Endothelial cell of umbilical vein (primary cell): ENCODE measurements at regions not wholly inside any gene's neighbourhood (a gene's known extent, or its start where the extent isn't known, plus 50 kb on each side); places are given as distances from the start of the nearest gene placed in this dataset.

ENCODE experiments used
- BruUV-seq: library from RNA; stranded (reverse); fragments of 400-500 nt; replicated peaks from 2 replicates; lab custom pipeline; 2021; lab: Mats Ljungman, UMichigan
- CTCF ChIA-PET: fragments of 300-600, 350-600 bp; sonication (Branson Sonifier 250); formaldehyde crosslinking; loops from one replicate; lab custom pipeline; 2021; ENCODE audit warnings: antibody characterized with exemption, inconsistent platforms; lab: Charles Lee
- POLR2A ChIA-PET: fragments of 300-600, 350-600 bp; sonication (Branson Sonifier 250); formaldehyde crosslinking; loops from one replicate; lab custom pipeline; 2021; ENCODE audit warnings: antibody characterized with exemption, inconsistent platforms; lab: Charles Lee
- DNase-seq: peaks from one replicate; pipeline ENCODE4 v3.0.0-alpha.2; 2011; ENCODE audit warnings: low read depth, low spot score
- FAIRE-seq: peaks from 2 replicates; lab custom pipeline; 2011; peaks lifted over from hg19 to GRCh38; lab: Jason Lieb, UNC
- H2AFZ ChIP-seq: 2 replicates; pipeline ENCODE4 v1.6.0; 2012; ENCODE audit warnings: low read depth, low read length, control low read depth, inconsistent platforms
- H3K27ac ChIP-seq: 2 replicates; pipeline ENCODE4 v1.5.1; 2011; ENCODE audit warnings: low read depth, mild to moderate bottlenecking, control low read depth, low read length, moderate library complexity; ENCODE audit not compliant: insufficient read depth
- H3K27me3 ChIP-seq, 2 experiments: 2 replicates each; pipeline versions ENCODE4 v1.6.0 to v1.6.1; 2011; ENCODE audit warnings: low read length in 2 of 2, mixed read lengths in 1 of 2; ENCODE audit not compliant: control insufficient read depth in 2 of 2, insufficient read depth in 2 of 2
- H3K36me3 ChIP-seq, 2 experiments: 2 replicates in 1 of 2; 3 replicates in 1 of 2; pipeline ENCODE4 v1.5.1; 2011; ENCODE audit warnings: low read length in 2 of 2, mild to moderate bottlenecking in 1 of 2, moderate library complexity in 1 of 2; ENCODE audit not compliant: control insufficient read depth in 2 of 2, insufficient read depth in 2 of 2; ENCODE audit errors: extremely low read depth in 1 of 2
- H3K4me1 ChIP-seq: 3 replicates; pipeline ENCODE4 v1.5.1; 2011; ENCODE audit warnings: mild to moderate bottlenecking, low read length; ENCODE audit not compliant: control insufficient read depth, insufficient read depth; ENCODE audit errors: extremely low read depth
- H3K4me2 ChIP-seq: 2 replicates; pipeline ENCODE4 v1.6.1; 2011; ENCODE audit warnings: low read length, control low read depth, mixed read lengths; ENCODE audit not compliant: insufficient read depth
- H3K4me3 ChIP-seq, 3 experiments: fragments of 200-600 bp in 1 of 3; sonication (generic), shearing (Covaris generic) in 1 of 3; replicated peaks in 1 of 3; 2 replicates each; pipeline ENCODE4 v1.5.1; 2011 to 2016; ENCODE audit warnings: control low read depth in 3 of 3, low read length in 3 of 3, mild to moderate bottlenecking in 2 of 3, inconsistent platforms in 1 of 3, low read depth in 1 of 3, moderate library complexity in 1 of 3; ENCODE audit not compliant: insufficient read depth in 1 of 3
- H3K79me2 ChIP-seq: 2 replicates; pipeline ENCODE4 v1.6.0; 2012; ENCODE audit warnings: low read length, inconsistent platforms; ENCODE audit not compliant: control insufficient read depth, insufficient read depth
- H3K9ac ChIP-seq: replicated peaks from 2 replicates; pipeline ENCODE3; 2011; ENCODE audit warnings: low read length, control low read depth; ENCODE audit not compliant: insufficient read depth; ENCODE audit errors: extremely low read depth
- H3K9me1 ChIP-seq: replicated peaks from 3 replicates; pipeline ENCODE4 v1.6.0; 2011; ENCODE audit warnings: mild to moderate bottlenecking, low read length; ENCODE audit not compliant: control insufficient read depth, insufficient read depth; ENCODE audit errors: extremely low read depth
- H3K9me3 ChIP-seq: replicated peaks from 2 replicates; pipeline ENCODE4 v1.5.1; 2012; ENCODE audit warnings: low read length, inconsistent platforms; ENCODE audit not compliant: control insufficient read depth, insufficient read depth
- H4K20me1 ChIP-seq: replicated peaks from 2 replicates; pipeline ENCODE3; 2011; ENCODE audit warnings: mild to moderate bottlenecking, low read length; ENCODE audit not compliant: control insufficient read depth, insufficient read depth; ENCODE audit errors: extremely low read depth
- EZH2 ChIP-seq: IDR thresholded peaks from 2 replicates; pipeline ENCODE4 v1.6.1; 2012; ENCODE audit warnings: borderline replicate concordance, low read depth, mild to moderate bottlenecking, moderate library complexity, low read length, inconsistent platforms; ENCODE audit not compliant: severe bottlenecking
- FOS ChIP-seq: IDR thresholded peaks from 2 replicates; pipeline ENCODE4 v1.6.1; 2011; ENCODE audit warnings: mild to moderate bottlenecking, low read length, moderate library complexity, borderline replicate concordance; ENCODE audit not compliant: insufficient read depth
- GATA2 ChIP-seq: IDR thresholded peaks from 2 replicates; pipeline ENCODE4 v1.7.0; 2011; ENCODE audit warnings: low read depth, mild to moderate bottlenecking, moderate library complexity, mixed read lengths, low read length; ENCODE audit not compliant: insufficient read length, insufficient read depth
- JUN ChIP-seq: IDR thresholded peaks from 2 replicates; pipeline ENCODE4 v1.6.1; 2011; ENCODE audit warnings: borderline replicate concordance, low read depth; ENCODE audit not compliant: insufficient read length, insufficient read depth
- MYC ChIP-seq: IDR thresholded peaks from one replicate; pipeline ENCODE4 v1.6.1; 2011; ENCODE audit warnings: mild to moderate bottlenecking, low read depth, low read length
- POLR2A ChIP-seq: IDR thresholded peaks from 2 replicates; pipeline ENCODE4 v1.6.1; 2012; ENCODE audit warnings: low read depth, mild to moderate bottlenecking, control low read depth, low read length
- POLR2AphosphoS5 ChIP-seq: IDR thresholded peaks from 2 replicates; pipeline ENCODE4 v1.6.1; 2012; ENCODE audit warnings: low read depth, mild to moderate bottlenecking, control low read depth, low read length, moderate library complexity; ENCODE audit not compliant: insufficient read depth
- dilution Hi-C: fragments of 300-500 bp; cut with MboI; formaldehyde crosslinking; loops from one replicate; pipeline ENCODE4 v1.15.0; 2019; ENCODE audit warnings: low sequenced_read_pairs; ENCODE audit not compliant: extremely low pct_ligation_motif_present
- intact Hi-C: fragments of 100-400 bp; cut with micrococcal nuclease; formaldehyde crosslinking; loops from one replicate; pipeline ENCODE4 v1.10.0; 2022
- TF ChIP-seq, protein P1 (sequence below), 2 donors: IDR thresholded peaks; 1 replicate in 1 of 2; 2 replicates in 1 of 2; pipeline ENCODE4 v1.5.1; 2011; ENCODE audit warnings: low read length in 2 of 2, mild to moderate bottlenecking in 2 of 2, moderate library complexity in 2 of 2, control low read depth in 1 of 2, inconsistent platforms in 1 of 2, low read depth in 1 of 2; ENCODE audit not compliant: insufficient read depth in 1 of 2; ENCODE audit errors: extremely low read depth in 1 of 2
- TF ChIP-seq, protein P2 (sequence below): IDR thresholded peaks from 2 replicates; pipeline ENCODE4 v1.6.1; 2011; ENCODE audit not compliant: insufficient read depth, insufficient read length

DNA sequence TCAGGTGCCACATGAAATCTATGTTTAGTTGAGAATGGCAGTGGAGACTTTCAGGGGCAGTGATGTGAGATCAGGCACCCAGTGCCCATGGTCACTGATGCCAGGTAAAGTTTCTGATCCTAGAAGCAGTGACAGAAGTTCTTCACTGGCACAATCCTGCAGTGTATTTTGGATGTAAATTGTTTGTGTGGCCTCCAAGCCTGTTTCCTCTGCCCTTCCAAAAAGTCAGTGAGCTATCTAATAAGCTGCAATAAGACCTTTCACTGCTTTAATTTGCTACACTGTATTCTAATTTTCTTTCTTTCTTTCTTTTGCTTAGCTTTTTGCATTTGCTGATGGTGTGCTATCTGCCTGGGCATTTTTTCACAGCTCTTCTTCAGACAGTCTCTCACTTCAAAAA is 1348.6 kb downstream of the ADGRL3 start:
- intact Hi-C loops (no loop called here), dilution Hi-C loops (no loop called here)
- ChIA-PET POLR2A (no interaction called here), CTCF (no interaction called here)
- no peaks in the 10 kb centered on the region for H3K79me2 ChIP-seq
- peaks cover 2% of the 10 kb centered on the region for H3K9me3 ChIP-seq
- H2AFZ ChIP-seq: no peak overlapping the region
- no peaks in the 10 kb centered on the region for H3K4me1 ChIP-seq
- H3K27me3 ChIP-seq: no peaks in the 10 kb centered on the region
- H3K4me3 ChIP-seq: no peak overlapping the region
- no peaks in the 10 kb centered on the region for H3K9me1 ChIP-seq
- DNase-seq (no peak), FAIRE-seq (no peak)
- H3K36me3 ChIP-seq: no peaks in the 10 kb centered on the region
- H4K20me1 ChIP-seq: no peaks in the 10 kb centered on the region
- H3K27ac ChIP-seq: no peak overlapping the region
- no peak overlapping the region for H3K9ac ChIP-seq
- TF ChIP-seq POLR2A: no peak
- TF ChIP-seq JUN: no peak
- TF ChIP-seq POLR2AphosphoS5: no peak
- no peak for TF ChIP-seq EZH2
- no peak for TF ChIP-seq MYC
- TF ChIP-seq FOS: no peak
- TF ChIP-seq GATA2: no peak
- TF ChIP-seq, protein P1, sequence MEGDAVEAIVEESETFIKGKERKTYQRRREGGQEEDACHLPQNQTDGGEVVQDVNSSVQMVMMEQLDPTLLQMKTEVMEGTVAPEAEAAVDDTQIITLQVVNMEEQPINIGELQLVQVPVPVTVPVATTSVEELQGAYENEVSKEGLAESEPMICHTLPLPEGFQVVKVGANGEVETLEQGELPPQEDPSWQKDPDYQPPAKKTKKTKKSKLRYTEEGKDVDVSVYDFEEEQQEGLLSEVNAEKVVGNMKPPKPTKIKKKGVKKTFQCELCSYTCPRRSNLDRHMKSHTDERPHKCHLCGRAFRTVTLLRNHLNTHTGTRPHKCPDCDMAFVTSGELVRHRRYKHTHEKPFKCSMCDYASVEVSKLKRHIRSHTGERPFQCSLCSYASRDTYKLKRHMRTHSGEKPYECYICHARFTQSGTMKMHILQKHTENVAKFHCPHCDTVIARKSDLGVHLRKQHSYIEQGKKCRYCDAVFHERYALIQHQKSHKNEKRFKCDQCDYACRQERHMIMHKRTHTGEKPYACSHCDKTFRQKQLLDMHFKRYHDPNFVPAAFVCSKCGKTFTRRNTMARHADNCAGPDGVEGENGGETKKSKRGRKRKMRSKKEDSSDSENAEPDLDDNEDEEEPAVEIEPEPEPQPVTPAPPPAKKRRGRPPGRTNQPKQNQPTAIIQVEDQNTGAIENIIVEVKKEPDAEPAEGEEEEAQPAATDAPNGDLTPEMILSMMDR (IDR thresholded peaks at IDR 0.05; ENCODE audit: extremely low read depth in 1 of 2, insufficient read depth in 1 of 2, low read depth in 1 of 2, low read length in 2 of 2): no peak
- TF ChIP-seq, protein P2, sequence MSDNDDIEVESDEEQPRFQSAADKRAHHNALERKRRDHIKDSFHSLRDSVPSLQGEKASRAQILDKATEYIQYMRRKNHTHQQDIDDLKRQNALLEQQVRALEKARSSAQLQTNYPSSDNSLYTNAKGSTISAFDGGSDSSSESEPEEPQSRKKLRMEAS: no peak
- BruUV-seq: no TSS peak
- H3K4me2 ChIP-seq: no peak overlapping the region
